Sigmoid colon (tissue), 6 donors: ENCODE measurements at regions not wholly inside any gene's neighbourhood (a gene's known extent, or its start where the extent isn't known, plus 50 kb on each side); places are given as distances from the start of the nearest gene placed in this dataset.

Experiments
- DNase-seq: peaks from one replicate; pipeline ENCODE4 v3.0.0-alpha.2; 2019
- H3K27ac ChIP-seq, 4 donors: fragments of 200-600 bp; sonication (generic); one replicate each; pipeline ENCODE4 v1.5.1; 2016 to 2019; ENCODE audit warnings: mild to moderate bottlenecking in 1 of 4
- H3K27me3 ChIP-seq, 3 donors: fragments of 200-600 bp; sonication (generic); one replicate each; pipeline ENCODE4 v1.5.1; 2019; ENCODE audit warnings: mild to moderate bottlenecking in 1 of 3
- H3K36me3 ChIP-seq, 4 donors: fragments of 200-600 bp; sonication (generic); one replicate each; pipeline ENCODE4 v1.5.1; 2016 to 2019
- H3K4me1 ChIP-seq, 4 donors: fragments of 200-600 bp; sonication (generic); one replicate each; pipeline ENCODE4 v1.5.1; 2017 to 2019
- H3K4me3 ChIP-seq, 4 donors: fragments of 200-600 bp; sonication (generic); one replicate each; pipeline ENCODE4 v1.5.1; 2017 to 2019; ENCODE audit warnings: mild to moderate bottlenecking in 2 of 4, moderate library complexity in 1 of 4
- H3K9me3 ChIP-seq, 4 donors: fragments of 200-600 bp in 3 of 4; sonication (generic) in 3 of 4; one replicate each; pipeline versions ENCODE4 v1.5.1 to v1.6.1; 2013 to 2019
- EP300 ChIP-seq, 4 donors: sonication (generic); formaldehyde crosslinking; IDR thresholded peaks; one replicate each; pipeline ENCODE4 v1.6.1; 2017; ENCODE audit warnings: antibody characterized with exemption in 4 of 4
- POLR2A ChIP-seq, 2 donors: fragments of 450-650 bp; IDR thresholded peaks; one replicate each; pipeline ENCODE4 v1.6.1; 2016; ENCODE audit warnings: antibody characterized with exemption in 2 of 2, mild to moderate bottlenecking in 2 of 2, moderate library complexity in 2 of 2
- POLR2AphosphoS5 ChIP-seq, 4 donors: sonication (generic); formaldehyde crosslinking; IDR thresholded peaks; one replicate each; pipeline ENCODE4 v1.6.1; 2017; ENCODE audit warnings: antibody characterized with exemption in 4 of 4
- WGBS, 2 donors: extraction: QIAGEN DNeasy Blood & Tissue Kit; methylation state at CpG; one replicate each; pipeline ENCODE4 v1.1.7; 2013; 5-methylcytosine and 5-hydroxymethylcytosine counted together
- intact Hi-C: fragments of 100-400 bp; cut with DNase I; formaldehyde crosslinking; loops from one replicate; pipeline ENCODE4 v1.15.1; 2023
- TF ChIP-seq, protein P1 (sequence below), 4 experiments: fragments of 450-650 bp in 3 of 4; fragments of 200-600 bp in 1 of 4; IDR thresholded peaks; one replicate each; pipeline ENCODE4 v1.5.1; 2016 to 2019; ENCODE audit warnings: antibody characterized with exemption in 4 of 4, mild to moderate bottlenecking in 3 of 4, moderate library complexity in 2 of 4
- donor health status: healthy with polysubstance abuse.
- donor health status: healthy.

DNA sequence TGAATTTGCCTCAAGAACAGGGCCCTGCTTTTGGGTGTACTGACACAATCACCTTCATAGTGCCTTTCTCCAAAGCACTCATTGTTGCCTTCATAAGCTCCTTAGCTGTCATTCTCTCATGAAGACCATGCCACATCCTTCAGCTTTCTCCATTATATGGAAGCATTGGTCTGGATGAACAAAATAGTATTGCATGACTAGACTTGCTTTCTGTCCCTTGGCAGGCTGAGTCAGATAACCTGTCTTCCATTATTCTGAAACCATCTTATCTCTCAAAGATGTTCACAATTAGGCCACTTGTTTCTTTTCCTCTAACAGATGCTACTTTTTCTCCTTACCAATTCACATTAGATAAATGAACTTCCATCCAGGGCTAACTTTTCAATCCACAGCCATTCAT lies 297.9 kb downstream of the IRX1 start:
- H3K36me3 ChIP-seq: no peaks in the 10 kb centered on the region
- H3K27me3 ChIP-seq: no peaks in the 10 kb centered on the region
- no peak overlapping the region for H3K27ac ChIP-seq
- H3K4me1 ChIP-seq: no peaks in the 10 kb centered on the region
- no peak overlapping the region for H3K4me3 ChIP-seq
- TF ChIP-seq POLR2AphosphoS5 (IDR thresholded peaks at IDR 0.05) (no peak), EP300 (IDR thresholded peaks at IDR 0.05) (no peak)
- TF ChIP-seq, protein P1, sequence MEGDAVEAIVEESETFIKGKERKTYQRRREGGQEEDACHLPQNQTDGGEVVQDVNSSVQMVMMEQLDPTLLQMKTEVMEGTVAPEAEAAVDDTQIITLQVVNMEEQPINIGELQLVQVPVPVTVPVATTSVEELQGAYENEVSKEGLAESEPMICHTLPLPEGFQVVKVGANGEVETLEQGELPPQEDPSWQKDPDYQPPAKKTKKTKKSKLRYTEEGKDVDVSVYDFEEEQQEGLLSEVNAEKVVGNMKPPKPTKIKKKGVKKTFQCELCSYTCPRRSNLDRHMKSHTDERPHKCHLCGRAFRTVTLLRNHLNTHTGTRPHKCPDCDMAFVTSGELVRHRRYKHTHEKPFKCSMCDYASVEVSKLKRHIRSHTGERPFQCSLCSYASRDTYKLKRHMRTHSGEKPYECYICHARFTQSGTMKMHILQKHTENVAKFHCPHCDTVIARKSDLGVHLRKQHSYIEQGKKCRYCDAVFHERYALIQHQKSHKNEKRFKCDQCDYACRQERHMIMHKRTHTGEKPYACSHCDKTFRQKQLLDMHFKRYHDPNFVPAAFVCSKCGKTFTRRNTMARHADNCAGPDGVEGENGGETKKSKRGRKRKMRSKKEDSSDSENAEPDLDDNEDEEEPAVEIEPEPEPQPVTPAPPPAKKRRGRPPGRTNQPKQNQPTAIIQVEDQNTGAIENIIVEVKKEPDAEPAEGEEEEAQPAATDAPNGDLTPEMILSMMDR (IDR thresholded peaks at IDR 0.05): no peak
- H3K9me3 ChIP-seq: peaks cover 0 to 2% (median 0%) of the 10 kb centered on the region in 4 donors
- DNase-seq: no peak
- intact Hi-C loops: no loop called here

DNA sequence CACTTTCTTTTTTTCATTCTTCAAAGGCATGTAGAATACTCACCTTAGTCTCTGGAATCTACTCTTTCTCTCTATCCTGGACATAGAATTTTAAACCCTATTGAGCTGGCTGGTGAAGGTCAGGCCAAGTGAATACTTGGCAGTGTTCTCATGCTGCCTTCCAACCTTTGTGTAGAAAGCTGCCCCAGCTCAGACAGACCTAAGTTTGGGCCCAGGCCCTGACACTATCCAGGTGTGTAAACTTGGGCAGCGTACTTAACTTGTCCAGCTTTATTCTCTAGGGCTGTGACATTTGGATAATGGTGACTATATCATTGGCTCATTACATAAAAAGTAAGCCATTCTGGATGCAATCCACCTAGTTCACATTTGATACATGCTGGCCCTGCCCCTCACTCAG lies 298.3 kb downstream of the IRX1 start:
- TF ChIP-seq, protein P1 (IDR thresholded peaks at IDR 0.05): no peak
- TF ChIP-seq POLR2A (IDR thresholded peaks at IDR 0.05) (no peak), EP300 (IDR thresholded peaks at IDR 0.05) (no peak)
- 81 to 85% methylated on average over 1 of the region's 1 CpG for WGBS, 2 donors
- intact Hi-C loops: no loop called here
- Histone ChIP-seq H3K4me1 (no peaks in the 10 kb centered on the region), H3K27ac (no peak overlapping the region), H3K36me3 (no peaks in the 10 kb centered on the region), H3K4me3 (no peak overlapping the region), H3K27me3 (no peaks in the 10 kb centered on the region), H3K9me3 (peaks cover 0 to 2% (median 0%) of the 10 kb centered on the region in 4 donors)
- no peak for DNase-seq

DNA sequence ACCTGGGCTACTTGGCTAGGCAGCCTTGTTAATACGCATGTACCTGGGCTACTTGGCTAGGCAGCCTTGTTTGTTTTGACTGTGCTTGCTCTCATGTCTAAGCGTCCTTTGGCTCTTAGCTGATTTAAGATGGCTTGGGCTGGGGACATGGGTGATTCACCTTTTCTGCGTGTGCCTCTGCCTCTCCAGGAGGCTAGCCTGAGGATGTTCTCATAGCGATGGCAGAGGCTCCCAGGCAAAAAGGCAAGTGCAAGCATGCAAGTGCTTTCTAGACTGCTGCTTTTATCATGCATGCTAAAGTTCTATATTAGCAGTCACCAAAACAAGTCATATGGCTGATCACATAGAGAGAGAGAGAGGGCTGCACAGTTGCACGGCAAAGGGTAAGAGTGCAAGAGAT lies 300.5 kb downstream of the IRX1 start:
- Histone ChIP-seq H3K9me3 (peaks cover 0 to 2% (median 0%) of the 10 kb centered on the region in 4 donors), H3K27ac (no peak overlapping the region), H3K27me3 (no peaks in the 10 kb centered on the region), H3K4me1 (no peaks in the 10 kb centered on the region), H3K36me3 (no peaks in the 10 kb centered on the region), H3K4me3 (no peak overlapping the region)
- WGBS, 2 donors: 72 to 83% methylated on average over 5 of the region's 5 CpGs
- intact Hi-C loops: no loop called here
- no peak for DNase-seq
- no peak for TF ChIP-seq EP300 (IDR thresholded peaks at IDR 0.05)
- TF ChIP-seq, protein P1 (IDR thresholded peaks at IDR 0.05): no peak
- no peak for TF ChIP-seq POLR2A (IDR thresholded peaks at IDR 0.05)
- TF ChIP-seq POLR2AphosphoS5 (IDR thresholded peaks at IDR 0.05): no peak

DNA sequence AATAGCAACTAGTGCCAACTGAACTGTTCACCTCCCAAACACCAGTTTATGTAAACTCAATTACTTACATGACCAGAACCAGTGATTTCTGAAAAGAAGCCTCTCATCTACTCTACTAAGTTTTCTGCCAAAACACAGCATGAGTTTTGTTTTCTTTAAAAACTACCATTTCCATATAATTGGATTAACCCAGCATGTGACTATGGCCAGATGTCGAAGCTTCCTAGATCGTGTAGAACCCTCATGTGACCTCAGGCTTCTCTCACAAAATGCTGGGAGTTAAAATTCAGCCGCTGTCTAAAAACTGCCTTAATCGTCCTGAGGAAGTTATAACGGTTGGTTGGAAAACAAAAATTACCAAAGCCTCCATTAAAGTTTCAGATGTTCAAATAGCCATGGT lies 303.5 kb downstream of the IRX1 start:
- intact Hi-C loops: no loop called here
- H3K27ac ChIP-seq: no peak overlapping the region
- no peaks in the 10 kb centered on the region for H3K36me3 ChIP-seq
- DNase-seq: no peak
- no peaks in the 10 kb centered on the region for H3K4me1 ChIP-seq
- 66 to 71% methylated on average over 5 of the region's 5 CpGs for WGBS, 2 donors
- no peak overlapping the region for H3K4me3 ChIP-seq
- TF ChIP-seq, protein P1 (IDR thresholded peaks at IDR 0.05): no peak
- TF ChIP-seq POLR2A (IDR thresholded peaks at IDR 0.05): no peak
- TF ChIP-seq POLR2AphosphoS5 (IDR thresholded peaks at IDR 0.05): no peak
- no peak for TF ChIP-seq EP300 (IDR thresholded peaks at IDR 0.05)
- no peaks in the 10 kb centered on the region for H3K27me3 ChIP-seq
- peaks cover 0 to 2% (median 0%) of the 10 kb centered on the region in 4 donors for H3K9me3 ChIP-seq

DNA sequence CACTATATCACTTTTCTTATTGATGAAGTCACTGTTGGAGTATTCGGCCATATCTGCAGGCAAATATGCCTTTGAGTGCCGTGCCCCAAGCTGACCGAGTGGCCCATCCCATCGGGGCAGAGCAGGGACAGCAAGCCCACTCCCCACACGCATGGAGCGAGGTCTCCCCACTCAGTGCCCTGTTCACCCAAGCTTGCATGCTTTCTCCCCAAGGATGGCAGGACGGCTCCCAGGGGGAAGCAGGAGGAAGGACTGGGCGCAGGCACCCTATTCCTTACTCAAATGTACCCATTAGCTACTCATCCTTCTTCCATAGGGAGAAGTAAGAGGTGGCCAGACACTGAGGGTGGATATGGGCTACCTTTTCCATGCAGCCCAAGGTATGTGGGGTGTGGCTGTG lies 309.0 kb downstream of the IRX1 start:
- Histone ChIP-seq H3K4me1 (no peaks in the 10 kb centered on the region), H3K27me3 (no peaks in the 10 kb centered on the region), H3K4me3 (no peak overlapping the region), H3K36me3 (no peaks in the 10 kb centered on the region), H3K27ac (no peak overlapping the region), H3K9me3 (no peaks in the 10 kb centered on the region)
- 83 to 84% methylated on average over 8 of the region's 8 CpGs for WGBS, 2 donors
- TF ChIP-seq POLR2AphosphoS5 (IDR thresholded peaks at IDR 0.05) (no peak), EP300 (IDR thresholded peaks at IDR 0.05) (no peak), POLR2A (IDR thresholded peaks at IDR 0.05) (no peak)
- TF ChIP-seq, protein P1 (IDR thresholded peaks at IDR 0.05): no peak
- intact Hi-C loops: no loop called here
- DNase-seq: no peak
